Prostate gland (tissue), 2 donors: ENCODE measurements at regions not wholly inside any gene's neighbourhood (a gene's known extent, or its start where the extent isn't known, plus 50 kb on each side); places are given as distances from the start of the nearest gene placed in this dataset.

ENCODE experiments used
- POLR2A ChIP-seq: fragments of 450-650 bp; IDR thresholded peaks from one replicate; pipeline ENCODE4 v1.6.1; 2016; ENCODE audit warnings: antibody characterized with exemption, mild to moderate bottlenecking
- TF ChIP-seq, protein P1 (sequence below), 4 experiments: fragments of 200-600 bp in 2 of 4; fragments of 450-650 bp in 2 of 4; sonication (generic) in 2 of 4; IDR thresholded peaks; 1 replicate in 3 of 4; 2 replicates in 1 of 4; pipeline ENCODE4 v1.5.1; 2016 to 2019; ENCODE audit warnings: antibody characterized with exemption in 4 of 4, mild to moderate bottlenecking in 2 of 4, moderate library complexity in 2 of 4

DNA sequence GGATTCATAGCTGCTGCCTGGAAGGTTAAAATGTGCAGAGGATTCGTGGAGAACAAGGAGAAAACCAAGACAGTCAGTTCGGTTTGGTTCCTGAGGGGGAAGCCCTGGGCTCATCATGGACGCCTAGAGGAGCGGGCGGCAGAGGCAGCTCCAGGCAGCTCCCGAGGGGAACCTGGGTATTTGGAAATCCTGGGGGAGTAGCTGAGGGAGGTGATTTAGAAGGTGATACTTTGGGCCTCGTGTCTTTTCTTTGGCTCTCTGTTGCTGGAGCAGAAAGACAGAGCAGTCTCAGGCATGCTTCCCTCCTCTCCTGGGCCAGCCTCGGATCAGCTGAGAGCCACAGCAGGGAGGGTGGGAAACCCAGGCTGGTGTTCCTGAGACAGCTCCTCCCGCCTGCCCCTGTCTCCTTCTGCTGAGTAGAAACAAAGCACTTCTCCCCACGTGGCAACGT is 139.5 kb downstream of the DLL1 start:
- TF ChIP-seq POLR2A: no peak
- TF ChIP-seq, protein P1, sequence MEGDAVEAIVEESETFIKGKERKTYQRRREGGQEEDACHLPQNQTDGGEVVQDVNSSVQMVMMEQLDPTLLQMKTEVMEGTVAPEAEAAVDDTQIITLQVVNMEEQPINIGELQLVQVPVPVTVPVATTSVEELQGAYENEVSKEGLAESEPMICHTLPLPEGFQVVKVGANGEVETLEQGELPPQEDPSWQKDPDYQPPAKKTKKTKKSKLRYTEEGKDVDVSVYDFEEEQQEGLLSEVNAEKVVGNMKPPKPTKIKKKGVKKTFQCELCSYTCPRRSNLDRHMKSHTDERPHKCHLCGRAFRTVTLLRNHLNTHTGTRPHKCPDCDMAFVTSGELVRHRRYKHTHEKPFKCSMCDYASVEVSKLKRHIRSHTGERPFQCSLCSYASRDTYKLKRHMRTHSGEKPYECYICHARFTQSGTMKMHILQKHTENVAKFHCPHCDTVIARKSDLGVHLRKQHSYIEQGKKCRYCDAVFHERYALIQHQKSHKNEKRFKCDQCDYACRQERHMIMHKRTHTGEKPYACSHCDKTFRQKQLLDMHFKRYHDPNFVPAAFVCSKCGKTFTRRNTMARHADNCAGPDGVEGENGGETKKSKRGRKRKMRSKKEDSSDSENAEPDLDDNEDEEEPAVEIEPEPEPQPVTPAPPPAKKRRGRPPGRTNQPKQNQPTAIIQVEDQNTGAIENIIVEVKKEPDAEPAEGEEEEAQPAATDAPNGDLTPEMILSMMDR (IDR thresholded peaks at IDR 0.05): no peak
